ENCODE measurements at regions not wholly inside any gene's neighbourhood (a gene's known extent, or its start where the extent isn't known, plus 50 kb on each side); places are given as distances from the start of the nearest gene placed in this dataset.

DNA sequence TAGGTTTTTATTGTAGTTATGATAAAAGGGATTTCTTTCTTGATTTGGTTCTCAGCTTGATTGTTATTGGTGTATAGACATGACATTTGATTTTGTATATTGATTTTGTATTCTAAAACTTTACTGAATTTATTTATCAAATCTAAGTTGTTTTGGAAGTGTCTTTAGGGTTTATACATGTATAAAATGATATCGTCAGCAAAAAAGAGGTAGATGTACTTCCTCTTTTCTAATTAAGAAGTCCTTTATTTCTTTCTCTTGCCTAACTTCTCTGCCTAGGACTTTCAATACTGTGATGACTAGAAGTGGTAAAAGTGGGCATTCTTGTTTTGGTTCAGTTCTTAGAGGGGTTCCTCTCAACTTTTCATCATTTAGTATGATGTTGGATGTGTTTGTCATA is 487.3 kb upstream of the KIF2B start:
- TF ChIP-seq, protein P1, sequence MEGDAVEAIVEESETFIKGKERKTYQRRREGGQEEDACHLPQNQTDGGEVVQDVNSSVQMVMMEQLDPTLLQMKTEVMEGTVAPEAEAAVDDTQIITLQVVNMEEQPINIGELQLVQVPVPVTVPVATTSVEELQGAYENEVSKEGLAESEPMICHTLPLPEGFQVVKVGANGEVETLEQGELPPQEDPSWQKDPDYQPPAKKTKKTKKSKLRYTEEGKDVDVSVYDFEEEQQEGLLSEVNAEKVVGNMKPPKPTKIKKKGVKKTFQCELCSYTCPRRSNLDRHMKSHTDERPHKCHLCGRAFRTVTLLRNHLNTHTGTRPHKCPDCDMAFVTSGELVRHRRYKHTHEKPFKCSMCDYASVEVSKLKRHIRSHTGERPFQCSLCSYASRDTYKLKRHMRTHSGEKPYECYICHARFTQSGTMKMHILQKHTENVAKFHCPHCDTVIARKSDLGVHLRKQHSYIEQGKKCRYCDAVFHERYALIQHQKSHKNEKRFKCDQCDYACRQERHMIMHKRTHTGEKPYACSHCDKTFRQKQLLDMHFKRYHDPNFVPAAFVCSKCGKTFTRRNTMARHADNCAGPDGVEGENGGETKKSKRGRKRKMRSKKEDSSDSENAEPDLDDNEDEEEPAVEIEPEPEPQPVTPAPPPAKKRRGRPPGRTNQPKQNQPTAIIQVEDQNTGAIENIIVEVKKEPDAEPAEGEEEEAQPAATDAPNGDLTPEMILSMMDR (conservative IDR thresholded peaks at IDR 0.05; ENCODE audit: low read depth, low read length): no peak
- TF ChIP-seq POLR2A (IDR thresholded peaks at IDR 0.05; ENCODE audit: low read depth, low read length) (no peak), RCOR1 (IDR thresholded peaks at IDR 0.05; ENCODE audit: insufficient replicate concordance, low read length) (no peak), RAD21 (IDR thresholded peaks at IDR 0.05; ENCODE audit: low read length) (no peak), MXI1 (IDR thresholded peaks at IDR 0.05; ENCODE audit: borderline replicate concordance, low read depth, low read length) (no peak), CHD1 (IDR thresholded peaks at IDR 0.05; ENCODE audit: low read depth, low read length) (no peak), MAZ (IDR thresholded peaks at IDR 0.05; ENCODE audit: borderline replicate concordance, low read depth, low read length) (no peak), SMC3 (IDR thresholded peaks at IDR 0.05; ENCODE audit: low read depth, low read length) (no peak), BHLHE40 (IDR thresholded peaks at IDR 0.05; ENCODE audit: low read depth, low read length) (no peak), CEBPB (IDR thresholded peaks at IDR 0.05; ENCODE audit: low read depth, low read length) (no peak)
- TF ChIP-seq, protein P2, sequence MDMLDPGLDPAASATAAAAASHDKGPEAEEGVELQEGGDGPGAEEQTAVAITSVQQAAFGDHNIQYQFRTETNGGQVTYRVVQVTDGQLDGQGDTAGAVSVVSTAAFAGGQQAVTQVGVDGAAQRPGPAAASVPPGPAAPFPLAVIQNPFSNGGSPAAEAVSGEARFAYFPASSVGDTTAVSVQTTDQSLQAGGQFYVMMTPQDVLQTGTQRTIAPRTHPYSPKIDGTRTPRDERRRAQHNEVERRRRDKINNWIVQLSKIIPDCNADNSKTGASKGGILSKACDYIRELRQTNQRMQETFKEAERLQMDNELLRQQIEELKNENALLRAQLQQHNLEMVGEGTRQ (IDR thresholded peaks at IDR 0.05; ENCODE audit: low read depth, low read length): no peak

Measured in IMR-90 (cell line).